ENCODE measurements at regions not wholly inside any gene's neighbourhood (a gene's known extent, or its start where the extent isn't known, plus 50 kb on each side); places are given as distances from the start of the nearest gene placed in this dataset.

- H3K36me3 Mint-ChIP-seq (ENCODE audit: low read depth), result peaks cover 20% of the 10 kb centered on the region
- CTCF ChIA-PET, result interaction anchor here (1.7 kb wide), 1 partner anchor 48 kb away, joined by 3 read pairs; no protein-coding TSS in a partner anchor
- POLR2A ChIA-PET, result no interaction called here
- no peak overlapping the region for H3K4me3 Mint-ChIP-seq
- DNase-seq (no peak), ATAC-seq (no peak)
- no peaks in the 10 kb centered on the region for H3K27me3 Mint-ChIP-seq (ENCODE audit: low read depth)
- peaks cover 74% of the 10 kb centered on the region for H3K4me1 Mint-ChIP-seq (ENCODE audit: low read depth)
- H3K27ac Mint-ChIP-seq, result no peak overlapping the region
- no peaks in the 10 kb centered on the region for H3K9me3 Mint-ChIP-seq (ENCODE audit: insufficient read depth)
These were observed 50.2 kb upstream of the GPR174 start for GRCh38 chrX:79094075-79094832.
